ENCODE measurements at regions not wholly inside any gene's neighbourhood (a gene's known extent, or its start where the extent isn't known, plus 50 kb on each side); places are given as distances from the start of the nearest gene placed in this dataset.

- H3K79me2 ChIP-seq (ENCODE audit: low read depth), result no peaks in the 10 kb centered on the region
- BruUV-seq (replicated peaks), result no TSS peak
- intact Hi-C loops (cut with micrococcal nuclease; ENCODE audit: unreplicated experiment), result no loop called here
- 0 out of 2 replicates have a peak, but pooled peaks cover 4% of the 10 kb centered on the region for H3K9me3 ChIP-seq (ENCODE audit: insufficient read depth, low read depth)
- no peak overlapping the region for H3K4me3 ChIP-seq
- H3K4me1 ChIP-seq (replicated peaks; ENCODE audit: insufficient read depth), result no peaks in the 10 kb centered on the region; the same call in 1 of the 2 replicates
- CTCF ChIA-PET, result interaction anchor here (0.6 kb wide), 1 partner anchor 20 kb away, joined by 3 read pairs; no protein-coding TSS in a partner anchor
- no peaks in the 10 kb centered on the region for H3K36me3 ChIP-seq (ENCODE audit: low read depth)
- H4K20me1 ChIP-seq (ENCODE audit: insufficient read depth), result no peaks in the 10 kb centered on the region
- DNase-seq, result no peak
- POLR2A ChIA-PET (ENCODE audit: unreplicated experiment), result no interaction called here
- no peak for TF ChIP-seq EZH2 (IDR thresholded peaks at IDR 0.05; ENCODE audit: low read depth)
- no peak for TF ChIP-seq CTCF (conservative IDR thresholded peaks at IDR 0.05)
- no peak overlapping the region for H3K27ac ChIP-seq
- H3K27me3 ChIP-seq (ENCODE audit: insufficient read depth, low read depth), result no peaks in the 10 kb centered on the region
- H3K4me2 ChIP-seq, result no peak overlapping the region
- H2AFZ ChIP-seq, result peak overlapping the region; percentile 48; the same call in 1 of the 2 replicates
- H3K9me2 ChIP-seq (ENCODE audit: insufficient read depth), result no peaks in the 10 kb centered on the region
- no peaks in the 10 kb centered on the region for H3F3A ChIP-seq (ENCODE audit: insufficient read depth, low read depth)
Measured at GRCh38 chr6:49264909-49265308, 198.1 kb downstream of the MMUT start.

DNA sequence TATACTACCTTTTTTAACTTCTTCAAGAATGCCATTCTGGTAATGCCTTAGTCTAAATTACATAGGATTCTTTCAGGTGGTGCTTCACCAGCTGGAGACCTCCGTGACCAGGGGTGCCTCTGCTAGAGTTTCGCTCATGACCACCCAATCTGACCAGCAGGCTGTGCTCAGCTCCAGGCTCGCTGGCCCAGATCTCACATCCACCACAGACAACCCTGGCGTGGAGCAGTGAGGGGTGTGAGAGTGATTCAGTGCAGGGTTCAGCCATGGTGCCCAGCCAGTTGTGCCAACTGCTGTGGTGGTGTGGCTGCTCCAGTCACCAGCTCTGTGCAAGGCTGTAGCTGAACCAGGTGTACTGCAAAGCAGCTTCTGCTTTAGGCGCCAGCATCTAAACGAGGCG, 198.6 kb downstream of the MMUT start:
- H3K27me3 ChIP-seq (ENCODE audit: insufficient read depth, low read depth), result no peaks in the 10 kb centered on the region
- H3K9me2 ChIP-seq (ENCODE audit: insufficient read depth), result no peaks in the 10 kb centered on the region
- H3K4me1 ChIP-seq (replicated peaks; ENCODE audit: insufficient read depth), result no peaks in the 10 kb centered on the region; the same call in 1 of the 2 replicates
- H3K36me3 ChIP-seq (ENCODE audit: low read depth), result no peaks in the 10 kb centered on the region
- H3K9me3 ChIP-seq (ENCODE audit: insufficient read depth, low read depth), result 0 out of 2 replicates have a peak, but pooled peaks cover under 1% of the 10 kb centered on the region
- H4K20me1 ChIP-seq (ENCODE audit: insufficient read depth), result no peaks in the 10 kb centered on the region
- intact Hi-C loops (cut with micrococcal nuclease; ENCODE audit: unreplicated experiment), result no loop called here
- no peak for TF ChIP-seq CTCF (conservative IDR thresholded peaks at IDR 0.05)
- no peak for TF ChIP-seq EZH2 (IDR thresholded peaks at IDR 0.05; ENCODE audit: low read depth)
- H3K27ac ChIP-seq, result no peak overlapping the region
- H3K79me2 ChIP-seq (ENCODE audit: low read depth), result no peaks in the 10 kb centered on the region
- H2AFZ ChIP-seq, result no peak overlapping the region
- no peak overlapping the region for H3K4me2 ChIP-seq
- no peaks in the 10 kb centered on the region for H3F3A ChIP-seq (ENCODE audit: insufficient read depth, low read depth)
- DNase-seq, result no peak
- ChIA-PET POLR2A (ENCODE audit: unreplicated experiment) (no interaction called here), CTCF (interaction anchor here (0.6 kb wide), 1 partner anchor 19 kb away, joined by 3 read pairs; no protein-coding TSS in a partner anchor)
- no TSS peak for BruUV-seq (replicated peaks)
- H3K4me3 ChIP-seq, result no peak overlapping the region

GRCh38 chr6:49257549-49257948, 205.5 kb downstream of the MMUT start:
- intact Hi-C loops (cut with micrococcal nuclease; ENCODE audit: unreplicated experiment), result no loop called here
- H3K36me3 ChIP-seq (ENCODE audit: low read depth), result no peaks in the 10 kb centered on the region
- H3K79me2 ChIP-seq (ENCODE audit: low read depth), result no peaks in the 10 kb centered on the region
- ChIA-PET POLR2A (ENCODE audit: unreplicated experiment) (no interaction called here), CTCF (no interaction called here)
- H2AFZ ChIP-seq, result no peak overlapping the region
- no peak for DNase-seq
- TF ChIP-seq CTCF (conservative IDR thresholded peaks at IDR 0.05), result no peak
- TF ChIP-seq EZH2 (IDR thresholded peaks at IDR 0.05; ENCODE audit: low read depth), result no peak
- no peaks in the 10 kb centered on the region for H3K9me2 ChIP-seq (ENCODE audit: insufficient read depth)
- no peak overlapping the region for H3K4me3 ChIP-seq
- H3K27me3 ChIP-seq (ENCODE audit: insufficient read depth, low read depth), result no peaks in the 10 kb centered on the region
- H3K4me2 ChIP-seq, result no peak overlapping the region
- H3K27ac ChIP-seq, result no peak overlapping the region
- no peaks in the 10 kb centered on the region for H3F3A ChIP-seq (ENCODE audit: insufficient read depth, low read depth)
- no peaks in the 10 kb centered on the region for H4K20me1 ChIP-seq (ENCODE audit: insufficient read depth)
- H3K9me3 ChIP-seq (ENCODE audit: insufficient read depth, low read depth), result no peaks in the 10 kb centered on the region; the same call in 1 of the 2 replicates
- no TSS peak for BruUV-seq (replicated peaks)
- no peaks in the 10 kb centered on the region for H3K4me1 ChIP-seq (replicated peaks; ENCODE audit: insufficient read depth)

All from PC-9 (cell line).